Neural progenitor cell (in vitro differentiated cells): ENCODE measurements at regions not wholly inside any gene's neighbourhood (a gene's known extent, or its start where the extent isn't known, plus 50 kb on each side); places are given as distances from the start of the nearest gene placed in this dataset.

Experiments used
- CTCF ChIP-seq: fragments of 200-600 bp; sonication (generic); IDR thresholded peaks from 2 replicates; pipeline ENCODE4 v1.5.1; 2017; ENCODE audit warnings: antibody characterized with exemption, mild to moderate bottlenecking
- EZH2 ChIP-seq: fragments of 200-600 bp; sonication (generic); IDR thresholded peaks from 2 replicates; pipeline ENCODE4 v1.6.1; 2017; ENCODE audit warnings: antibody characterized with exemption, mild to moderate bottlenecking, moderate library complexity

- TF ChIP-seq CTCF, result no peak
- TF ChIP-seq EZH2, result no peak
These were observed 179.2 kb downstream of the BCHE start for GRCh38 chr3:165658027-165658426.
